Left renal cortex interstitium (tissue), 4 donors: ENCODE measurements at regions not wholly inside any gene's neighbourhood (a gene's known extent, or its start where the extent isn't known, plus 50 kb on each side); places are given as distances from the start of the nearest gene placed in this dataset.
A peak's percentile ranks its signal among the peaks of the same experiment; 100 is the strongest.

Experiments used
- DNase-seq, 4 donors: peaks; one replicate each; pipeline ENCODE4 v3.0.0-alpha.2; 2013; ENCODE audit warnings: low read depth in 4 of 4, low spot score in 2 of 4, missing footprints in 1 of 4

- DNase-seq, result no peak
Observed at GRCh38 chr11:36792996-36793914, 195.2 kb upstream of the RAG2 start.

GRCh38 chr11:36791957-36792356, 193.9 kb upstream of the RAG2 start:
- no peak for DNase-seq

- no peak for DNase-seq
Observed at GRCh38 chr11:36790526-36790925, 192.5 kb upstream of the RAG2 start.

GRCh38 chr11:36783808-36784207, 185.8 kb upstream of the RAG2 start:
- DNase-seq, result no peak

GRCh38 chr11:36779791-36780190, 181.8 kb upstream of the RAG2 start:
- DNase-seq, result no peak

GRCh38 chr11:36777311-36777710, 179.3 kb upstream of the RAG2 start:
- no peak for DNase-seq

GRCh38 chr11:36775756-36776155, 177.7 kb upstream of the RAG2 start:
- DNase-seq, result no peak

- no peak for DNase-seq
Observed at GRCh38 chr11:36775130-36775529, 177.1 kb upstream of the RAG2 start.

- DNase-seq, result no peak
Observed at GRCh38 chr11:36774603-36775002, 176.6 kb upstream of the RAG2 start.

- no peak for DNase-seq
Observed at GRCh38 chr11:36763187-36763586, 165.2 kb upstream of the RAG2 start.

GRCh38 chr11:36757075-36757474, 159.0 kb upstream of the RAG2 start:
- DNase-seq, result no peak

- no peak for DNase-seq
Observed at GRCh38 chr11:36753960-36754359, 155.9 kb upstream of the RAG2 start.

GRCh38 chr11:36751996-36752395, 154.0 kb upstream of the RAG2 start:
- no peak for DNase-seq

- peak in 3 of 4 donors; percentile 28 to 62 (median 52) for DNase-seq
Observed at GRCh38 chr11:36751335-36751781, 153.3 kb upstream of the RAG2 start.

GRCh38 chr11:36750349-36750748, 152.3 kb upstream of the RAG2 start:
- DNase-seq, result no peak

GRCh38 chr11:36748836-36749235, 150.8 kb upstream of the RAG2 start:
- DNase-seq, result no peak

GRCh38 chr11:36746886-36747710, 149.1 kb upstream of the RAG2 start:
- peak; percentile 59 to 92 (median 80) for DNase-seq

GRCh38 chr11:36744375-36745168, 146.5 kb upstream of the RAG2 start:
- DNase-seq, result peak in 1 of 4 donors; percentile 43

GRCh38 chr11:36743039-36743438, 145.0 kb upstream of the RAG2 start:
- no peak for DNase-seq

- no peak for DNase-seq
Observed at GRCh38 chr11:36741515-36741914, 143.5 kb upstream of the RAG2 start.
